ENCODE measurements at regions not wholly inside any gene's neighbourhood (a gene's known extent, or its start where the extent isn't known, plus 50 kb on each side); places are given as distances from the start of the nearest gene placed in this dataset.
A peak's percentile ranks its signal among the peaks of the same experiment; 100 is the strongest.
"Not testable (repeated sequence)": the region's sequence is repeated elsewhere in the genome, so short reads cannot be mapped to it uniquely, and the experiment has no call there.

DNA sequence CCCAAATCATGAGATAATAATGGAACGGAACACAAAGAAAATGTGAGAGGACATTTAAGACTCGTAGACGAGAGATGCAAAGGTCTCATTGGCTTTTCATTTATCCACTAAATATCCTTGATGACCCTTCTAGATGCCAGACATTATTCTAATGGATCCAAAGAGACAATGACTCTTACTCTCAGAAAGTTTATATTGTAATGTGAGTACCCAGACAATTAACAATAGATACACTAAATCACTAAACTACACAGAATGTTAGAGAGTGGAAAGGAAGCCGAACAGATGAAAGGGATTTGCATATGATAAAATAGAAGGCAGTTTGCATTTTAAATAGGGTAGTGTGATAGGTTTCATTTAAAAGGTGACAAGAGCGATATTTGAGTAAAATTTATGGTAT is 973.3 kb downstream of the TAF11L14 start:
- no peak for DNase-seq

GRCh38 chr5:18617191-18617590 is 982.9 kb downstream of the TAF11L14 start:
- DNase-seq, result not testable (repeated sequence)

- DNase-seq, result no peak
These were observed 996.3 kb downstream of the TAF11L14 start for GRCh38 chr5:18630458-18631045.

- DNase-seq, result no peak
These were observed 1018.4 kb downstream of the TAF11L14 start for GRCh38 chr5:18652404-18653215.

- no peak for DNase-seq
These were observed 1019.0 kb downstream of the TAF11L14 start for GRCh38 chr5:18653216-18653752.

DNA sequence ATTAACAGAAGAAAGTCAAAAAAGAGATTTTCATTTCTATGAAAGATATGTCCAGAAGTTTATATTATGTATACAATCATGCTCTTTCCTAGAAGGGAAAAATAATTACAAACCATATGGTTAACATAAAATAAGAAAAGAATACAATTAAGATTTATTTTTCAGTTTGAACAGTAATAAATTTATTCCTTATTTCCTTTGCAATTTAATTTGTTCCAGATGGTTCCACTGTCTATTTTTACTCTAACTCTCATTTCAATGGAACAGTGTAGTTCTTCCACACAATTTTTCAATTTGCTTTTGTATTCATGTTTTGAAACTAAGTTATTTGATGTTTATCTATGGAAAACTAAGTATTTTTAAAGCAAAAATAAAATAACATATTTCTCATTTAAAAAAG is 1026.3 kb downstream of the TAF11L14 start:
- no peak for DNase-seq

DNA sequence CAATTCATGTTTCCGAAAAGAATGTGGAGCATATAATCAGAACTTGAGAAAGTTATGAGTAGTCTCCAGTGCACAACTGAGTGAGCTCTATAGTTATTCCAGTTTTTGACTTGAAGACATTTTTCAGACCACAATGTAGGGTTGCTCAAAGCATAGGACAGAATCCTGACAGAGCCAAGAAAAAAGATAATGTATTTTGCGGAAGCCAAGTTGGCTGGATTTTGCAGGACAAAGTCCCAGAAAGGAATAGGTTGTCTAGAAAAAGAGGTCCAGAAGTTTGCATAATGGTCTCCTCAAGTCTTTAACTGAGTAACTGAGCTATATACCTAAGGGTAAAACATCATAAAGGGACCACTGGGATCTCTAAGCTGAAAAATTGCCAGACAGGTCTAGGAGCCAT is 1028.0 kb downstream of the TAF11L14 start:
- DNase-seq, result no peak

DNA sequence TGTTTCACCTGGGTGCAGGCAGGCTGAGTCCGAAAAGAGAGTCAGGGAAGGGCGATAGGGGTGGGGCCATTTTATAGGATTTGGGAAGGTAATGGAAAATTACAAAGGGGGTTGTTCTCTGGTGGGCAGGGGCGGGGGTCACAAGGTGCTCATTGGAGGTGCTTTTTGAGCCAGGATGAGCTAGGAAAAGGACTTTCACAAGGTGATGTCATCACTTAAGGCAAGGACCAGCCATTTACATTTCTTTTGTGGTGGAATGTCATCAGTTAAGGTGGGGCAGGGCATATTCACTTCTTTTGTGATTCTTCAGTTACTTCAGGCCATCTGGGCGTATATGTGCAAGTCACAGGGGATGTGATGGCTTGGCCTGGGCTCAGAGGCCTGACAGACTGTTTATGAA is 1040.0 kb downstream of the TAF11L14 start:
- DNase-seq, result not testable (repeated sequence)

DNA sequence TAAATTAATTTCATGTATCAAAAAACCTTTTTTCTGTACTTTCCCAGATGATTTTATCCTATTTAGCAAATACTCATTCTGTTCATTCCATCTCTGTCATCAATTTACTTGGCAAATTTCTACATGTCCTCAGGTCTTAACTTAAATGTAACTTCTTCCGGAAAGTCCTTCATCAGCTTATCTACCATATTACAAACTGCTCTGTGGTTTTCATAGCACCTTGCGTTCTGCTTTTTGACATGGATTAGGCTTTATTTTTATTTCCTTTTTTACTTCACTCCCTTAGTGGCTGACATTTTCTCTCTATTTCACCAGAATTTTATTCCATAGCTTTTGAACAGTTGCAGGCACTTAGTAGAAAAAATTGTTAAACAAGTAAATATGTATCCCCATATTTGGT is 1040.8 kb downstream of the TAF11L14 start:
- no peak for DNase-seq

GRCh38 chr5:18686253-18686652 is 1052.0 kb downstream of the TAF11L14 start:
- DNase-seq, result no peak

GRCh38 chr5:18687429-18687828 is 1053.2 kb downstream of the TAF11L14 start:
- no peak for DNase-seq

- DNase-seq, result no peak
These were observed 1065.4 kb downstream of the TAF11L14 start for GRCh38 chr5:18699681-18700080.

- no peak for DNase-seq
These were observed 1068.6 kb downstream of the TAF11L14 start for GRCh38 chr5:18702821-18703220.

DNA sequence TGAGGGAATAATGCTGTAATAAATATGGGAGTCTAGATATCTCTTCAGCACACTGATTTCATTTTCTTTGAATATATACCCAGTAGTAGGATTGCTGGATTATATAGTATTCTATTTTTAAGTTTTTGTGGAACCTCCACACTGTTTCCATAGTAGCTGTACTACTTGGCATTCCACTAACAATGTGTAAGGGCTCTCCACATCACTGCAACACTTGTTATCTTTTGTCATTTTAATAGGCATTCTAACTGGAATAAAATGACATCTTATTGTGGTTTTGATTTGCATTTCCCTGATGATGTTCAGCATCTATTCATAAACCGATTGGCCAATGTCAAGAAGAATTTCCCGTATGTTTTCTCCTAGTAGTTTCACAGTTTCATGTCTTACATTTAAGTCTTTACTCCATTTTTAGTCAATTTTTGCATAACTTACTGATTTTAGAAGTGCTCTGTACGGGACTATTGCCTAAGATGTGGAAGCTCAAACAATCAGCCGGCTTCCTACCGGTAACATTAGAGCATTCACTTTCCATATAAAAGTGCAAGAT is 1078.8 kb downstream of the TAF11L14 start:
- no peak for DNase-seq

GRCh38 chr5:18720002-18720401 is 1085.7 kb downstream of the TAF11L14 start:
- DNase-seq, result no peak

DNA sequence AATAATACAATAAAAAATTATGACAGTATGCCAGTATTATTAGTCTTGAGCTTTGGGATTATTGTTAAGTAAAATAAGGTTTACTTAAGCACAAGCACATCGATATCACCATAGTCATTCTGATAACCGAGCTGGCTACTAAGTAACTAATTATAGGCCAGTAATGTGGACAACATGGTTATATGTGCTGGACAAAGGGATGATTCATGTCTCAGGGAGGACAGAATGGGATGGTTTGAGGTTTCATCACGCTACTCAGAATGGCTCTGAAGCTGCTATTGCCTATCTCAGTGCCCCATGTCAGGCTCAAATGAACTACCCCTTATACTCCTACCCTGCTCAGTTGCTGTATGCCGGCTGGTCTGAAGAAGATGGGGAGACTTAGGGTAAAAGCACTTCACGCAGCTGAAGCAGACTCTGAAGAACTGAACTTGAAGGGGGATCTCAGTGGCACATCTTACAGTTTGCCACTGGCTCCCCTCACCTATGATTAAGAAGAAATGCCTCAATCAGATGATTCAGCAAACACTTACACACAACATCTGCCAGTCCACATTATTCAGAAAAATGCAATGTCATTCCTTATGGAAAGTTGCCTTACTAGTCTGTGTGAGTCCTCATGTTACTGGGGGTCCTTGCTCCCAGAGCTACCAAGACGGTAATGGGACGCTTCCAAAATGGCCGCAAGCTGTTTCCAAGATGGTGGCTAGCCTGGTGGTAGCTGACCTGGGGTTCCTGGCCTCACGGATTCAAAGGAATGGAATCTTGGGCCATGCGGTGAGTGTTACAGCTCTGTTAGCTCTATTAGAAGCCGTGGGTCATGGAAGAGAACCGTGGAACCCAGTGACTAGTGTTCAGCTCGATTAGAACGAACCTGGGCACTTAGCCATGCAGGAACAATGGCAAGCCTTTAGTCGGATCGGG is 1098.6 kb downstream of the TAF11L14 start:
- no peak for DNase-seq

GRCh38 chr5:18736051-18736398 is 1101.8 kb downstream of the TAF11L14 start:
- no peak for DNase-seq

DNA sequence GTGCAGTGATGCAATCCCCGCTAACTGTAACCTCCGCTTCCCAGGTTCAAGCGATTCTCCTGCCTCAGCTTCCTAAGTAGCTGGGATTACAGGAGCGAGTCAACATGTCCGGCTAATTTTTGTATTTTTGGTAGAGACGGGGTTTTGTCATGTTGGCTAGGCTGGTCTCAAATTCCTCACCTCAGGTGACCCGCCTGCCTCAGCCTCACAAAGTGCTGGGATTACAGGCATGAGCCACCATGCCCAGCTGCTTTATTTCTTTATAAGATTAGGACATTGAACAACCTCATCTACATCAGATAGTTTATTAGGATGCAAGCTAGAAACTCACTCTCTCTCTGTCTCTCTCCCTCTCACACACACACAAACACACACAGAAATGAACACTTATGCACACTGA is 1102.5 kb downstream of the TAF11L14 start:
- not testable (repeated sequence) for DNase-seq

DNA sequence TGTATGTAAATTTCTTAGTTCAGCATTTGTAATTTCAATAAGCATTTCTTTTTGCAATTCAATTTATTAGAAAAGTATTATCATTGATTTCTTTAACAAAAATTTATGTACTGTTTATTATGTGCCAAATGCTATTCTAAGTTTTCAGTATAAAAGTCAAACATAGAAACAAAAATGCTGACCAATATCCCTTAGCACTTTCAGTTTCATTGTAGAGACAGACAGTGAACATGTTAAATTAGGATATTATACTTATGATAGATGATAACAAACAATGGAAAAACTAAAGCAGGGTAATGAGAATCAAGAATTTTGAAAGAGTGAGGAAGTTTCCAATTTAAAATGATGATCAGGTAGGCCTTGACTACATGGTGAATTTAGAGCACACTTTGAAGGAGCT is 1106.0 kb downstream of the TAF11L14 start:
- no peak for DNase-seq

DNA sequence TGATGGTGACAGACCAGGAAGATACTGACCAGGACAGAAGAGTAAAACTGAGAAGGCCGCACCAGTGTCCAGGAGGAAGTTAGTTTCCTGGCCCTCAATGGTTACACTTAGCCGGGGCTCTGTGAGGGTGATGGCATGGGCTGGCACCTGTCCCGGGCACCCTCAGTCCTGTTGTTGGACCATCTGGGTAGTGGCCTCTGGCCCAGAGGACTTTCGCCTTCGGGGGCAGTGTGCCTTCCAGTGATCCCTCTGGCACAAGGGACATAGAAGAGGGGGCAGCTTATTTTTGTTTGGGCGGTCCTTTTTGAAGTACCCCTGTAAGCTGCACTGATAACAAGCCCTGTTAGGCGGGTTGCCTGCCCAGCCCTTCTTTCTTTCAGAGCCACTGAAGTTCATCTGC is 1108.6 kb downstream of the TAF11L14 start:
- DNase-seq, result no peak

GRCh38 chr5:18744441-18744840 is 1110.2 kb downstream of the TAF11L14 start:
- no peak for DNase-seq

DNA sequence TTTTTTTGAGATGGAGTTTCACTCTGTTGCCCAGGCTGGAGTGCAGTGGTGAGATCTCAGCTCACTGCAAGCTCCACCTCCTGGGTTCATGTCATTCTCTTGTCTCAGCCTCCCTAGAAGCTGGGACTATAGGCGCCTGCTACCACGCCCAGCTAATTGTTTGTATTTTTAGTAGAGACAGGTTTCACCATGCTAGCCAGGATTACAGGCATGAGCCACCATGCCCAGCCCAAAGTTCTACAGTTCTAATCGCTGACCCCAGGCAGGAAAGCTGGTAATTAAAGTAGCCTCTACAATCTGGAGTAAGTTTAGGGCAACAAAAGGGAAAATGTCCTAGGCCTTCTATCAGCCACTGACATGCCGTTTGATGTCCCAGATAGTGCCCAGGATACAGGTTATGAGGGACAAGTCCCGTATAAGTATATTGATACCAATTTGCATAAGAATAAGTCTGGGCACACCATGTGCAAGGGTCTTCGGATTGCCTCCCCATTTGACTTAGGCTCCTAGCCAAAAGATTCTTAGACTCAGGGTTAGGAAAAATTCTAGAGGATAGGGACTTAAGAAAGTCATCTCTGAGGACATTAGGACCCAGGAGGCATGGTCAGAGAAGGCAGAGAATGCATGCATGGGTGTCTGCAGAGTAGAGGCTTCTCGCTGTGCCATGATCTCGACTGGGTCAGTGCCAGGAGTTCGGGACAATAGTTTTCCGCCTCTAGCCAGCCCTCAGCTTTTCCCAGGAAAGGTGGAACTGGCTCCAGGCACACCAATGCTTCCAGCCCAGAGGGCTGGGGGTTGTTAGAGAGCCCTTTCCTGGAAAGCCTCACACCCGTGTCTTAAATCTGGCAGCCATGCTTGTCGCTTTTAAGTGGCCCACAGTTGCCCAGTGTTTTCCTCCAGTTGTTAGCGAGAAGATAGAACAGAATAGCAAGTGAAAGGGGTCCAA is 1111.1 kb downstream of the TAF11L14 start:
- peak; percentile 69 for DNase-seq

Measured in activated effector memory CD4-positive, alpha-beta T cell treated with anti-CD3 and anti-CD28 coated beads, Interleukin-2, amount 50 U/mL, for 16 hours (primary cell).